NOMO-1 (cell line): ENCODE measurements at regions not wholly inside any gene's neighbourhood (a gene's known extent, or its start where the extent isn't known, plus 50 kb on each side); places are given as distances from the start of the nearest gene placed in this dataset.

Source experiments
- DNase-seq, 2 experiments: peaks; one replicate each; lab custom pipeline; 2025; ENCODE audit not compliant: unreplicated experiment in 2 of 2; lab: John Stamatoyannopoulos, UW

DNA sequence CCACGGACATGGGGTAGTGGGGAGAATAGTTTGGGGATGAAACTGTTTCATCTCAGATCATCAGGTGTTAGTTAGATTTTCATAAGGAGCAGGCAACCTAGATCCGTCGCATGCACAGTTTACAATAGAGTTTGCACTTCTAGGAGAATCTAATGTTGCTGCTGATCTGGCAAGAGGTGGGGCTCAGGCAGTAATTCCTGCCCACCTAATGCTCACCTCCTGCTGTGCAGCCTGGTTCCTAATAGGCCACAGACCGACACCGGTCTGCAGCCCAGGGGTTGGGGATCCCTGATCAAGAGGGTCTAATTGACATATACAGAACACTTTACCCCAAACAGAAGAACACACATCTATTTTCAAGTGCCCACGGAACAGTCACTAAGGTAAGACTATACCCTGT, 275.1 kb downstream of the PTPRU start:
- no peak for DNase-seq

DNA sequence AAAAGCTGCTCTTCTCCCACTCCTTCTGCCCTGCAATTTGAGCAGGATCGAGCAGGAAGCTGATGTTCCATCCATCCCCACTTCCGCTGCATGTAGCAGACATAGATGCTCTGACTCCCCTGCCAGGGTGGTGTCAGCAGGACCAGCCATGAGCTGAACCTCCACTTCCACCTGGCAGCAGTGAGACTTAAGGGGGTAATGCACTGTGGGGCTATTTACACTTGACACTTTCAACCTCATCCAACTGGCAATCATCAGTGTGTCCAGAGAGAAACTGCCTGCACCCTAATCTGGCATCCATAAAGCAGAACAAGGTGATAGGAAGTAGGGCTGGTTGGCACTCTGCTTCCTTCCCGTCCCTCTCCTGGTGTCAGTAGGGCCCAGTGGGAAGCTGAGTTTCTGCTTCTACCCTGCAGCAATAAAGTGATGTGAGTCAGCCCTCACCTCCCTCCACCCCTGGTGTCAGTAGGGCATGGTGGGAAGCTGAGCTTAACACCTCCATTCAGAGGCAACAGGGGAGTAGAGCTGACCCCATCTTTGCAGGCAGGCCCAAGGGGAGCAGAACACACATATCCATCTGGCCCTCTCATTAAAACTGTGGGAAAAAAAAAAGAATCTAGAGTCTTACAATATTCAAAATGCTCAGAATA, 272.3 kb downstream of the PTPRU start:
- no peak for DNase-seq

DNA sequence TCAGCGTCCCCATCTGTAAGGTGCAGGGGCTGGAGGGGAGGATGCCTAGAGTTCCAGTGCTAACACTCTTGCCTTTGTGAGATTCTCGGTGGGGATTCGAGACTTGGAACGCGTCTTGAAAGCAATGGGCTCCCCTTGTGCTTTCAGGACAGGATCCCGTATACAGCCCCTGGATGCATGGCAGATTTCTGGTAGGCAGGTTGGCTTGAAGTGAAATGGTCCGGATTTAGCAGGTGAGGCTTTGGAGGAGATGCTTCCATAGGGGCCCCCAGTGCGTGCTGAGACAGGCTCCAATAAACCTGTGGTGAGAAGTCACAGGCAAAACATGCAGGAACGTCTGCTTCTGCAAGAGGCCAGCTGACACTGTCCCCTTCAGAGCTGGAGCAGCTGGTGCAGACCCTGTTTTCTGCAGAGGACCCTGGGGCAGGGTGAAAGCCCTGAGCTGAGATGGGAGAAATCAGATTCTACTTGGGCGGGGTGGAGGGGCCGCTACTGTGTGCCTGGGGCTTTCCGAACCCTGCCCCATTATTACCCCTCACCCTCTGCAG, 270.4 kb downstream of the PTPRU start:
- no peak for DNase-seq

DNA sequence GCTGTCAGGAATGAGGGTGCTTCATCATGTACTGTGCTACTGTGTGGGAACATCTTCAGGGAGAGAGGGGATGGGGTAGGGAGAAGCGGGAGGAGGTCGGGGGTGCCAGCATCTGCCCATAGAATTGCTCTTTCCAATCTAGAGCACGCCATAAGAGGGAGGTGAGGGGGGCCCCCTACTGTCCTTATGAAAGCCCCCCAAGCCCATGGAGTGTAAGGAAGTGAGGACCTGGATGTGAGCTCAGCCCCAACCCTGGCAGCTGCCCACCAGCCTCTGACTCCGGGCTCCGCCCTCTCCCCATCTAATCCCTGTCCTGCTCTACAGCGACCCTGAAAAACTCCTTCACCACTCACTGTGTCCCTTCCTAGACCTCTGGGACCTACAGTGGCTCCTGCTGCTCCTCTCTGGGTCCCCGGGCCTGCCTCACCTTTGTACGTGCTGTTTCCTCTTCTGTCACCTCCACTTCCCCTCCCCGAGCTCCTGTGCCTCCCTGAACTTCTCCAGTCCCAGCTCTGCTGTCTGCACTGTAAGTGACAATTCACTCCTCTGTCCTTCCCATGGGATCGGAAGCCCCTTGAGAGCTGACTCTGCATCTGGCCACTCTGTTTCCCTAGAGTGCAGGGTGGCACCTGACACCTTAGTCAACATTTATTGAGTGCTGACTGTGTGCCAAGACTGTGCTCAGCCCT, 269.4 kb downstream of the PTPRU start:
- DNase-seq: no peak

DNA sequence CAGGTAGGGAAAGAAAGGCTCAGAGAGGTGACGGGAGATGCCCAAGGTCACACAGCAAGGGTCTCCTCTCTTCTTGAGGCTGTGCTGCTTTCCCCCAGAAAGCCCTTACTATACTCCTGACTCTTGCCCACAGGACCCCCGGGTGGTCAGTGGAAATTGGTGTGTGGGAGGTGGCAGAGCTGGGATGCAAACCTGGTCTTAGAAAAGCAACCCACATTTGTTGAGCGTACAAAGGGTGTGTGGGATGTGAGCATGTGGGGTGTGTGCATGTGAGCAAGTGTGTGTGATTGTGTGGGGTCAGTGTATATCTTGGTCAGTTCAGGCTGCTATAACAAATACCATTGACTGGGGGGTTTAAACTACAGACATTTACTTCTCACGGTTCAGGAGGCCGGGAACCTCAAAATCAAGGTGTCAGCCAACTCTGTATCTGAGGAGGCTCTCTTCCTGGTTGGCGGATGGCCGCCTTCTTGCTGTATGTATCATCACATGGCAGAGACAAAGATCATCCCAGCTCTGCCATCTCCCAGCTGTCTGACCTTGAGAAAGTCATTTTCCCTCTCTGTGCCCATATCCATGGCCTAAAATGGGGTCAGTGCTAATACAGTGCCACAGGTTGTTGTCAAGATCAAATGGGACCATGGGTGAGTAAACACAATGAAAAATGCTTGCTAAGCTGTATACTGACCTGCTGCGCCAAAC, 268.5 kb downstream of the PTPRU start:
- DNase-seq: no peak

DNA sequence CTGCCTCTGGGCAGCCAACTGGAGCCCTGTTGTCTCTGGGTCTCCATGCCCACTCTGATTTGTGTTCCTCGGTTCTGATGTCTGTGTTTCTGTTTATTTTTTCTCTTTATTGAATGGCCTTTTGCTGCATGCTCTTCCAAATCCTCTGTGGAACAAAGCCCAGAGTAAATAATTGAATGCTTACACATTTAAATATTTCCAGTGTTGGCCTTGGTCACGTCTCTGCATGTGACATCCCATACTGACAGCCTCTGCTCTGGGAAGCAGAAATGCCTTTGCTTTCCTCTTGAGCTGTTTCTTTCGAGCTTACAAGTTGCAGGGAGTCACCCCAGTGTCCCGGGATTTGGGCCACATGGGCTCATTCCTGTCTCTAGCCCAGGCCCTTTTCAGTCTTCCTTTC, 267.9 kb downstream of the PTPRU start:
- DNase-seq: no peak

DNA sequence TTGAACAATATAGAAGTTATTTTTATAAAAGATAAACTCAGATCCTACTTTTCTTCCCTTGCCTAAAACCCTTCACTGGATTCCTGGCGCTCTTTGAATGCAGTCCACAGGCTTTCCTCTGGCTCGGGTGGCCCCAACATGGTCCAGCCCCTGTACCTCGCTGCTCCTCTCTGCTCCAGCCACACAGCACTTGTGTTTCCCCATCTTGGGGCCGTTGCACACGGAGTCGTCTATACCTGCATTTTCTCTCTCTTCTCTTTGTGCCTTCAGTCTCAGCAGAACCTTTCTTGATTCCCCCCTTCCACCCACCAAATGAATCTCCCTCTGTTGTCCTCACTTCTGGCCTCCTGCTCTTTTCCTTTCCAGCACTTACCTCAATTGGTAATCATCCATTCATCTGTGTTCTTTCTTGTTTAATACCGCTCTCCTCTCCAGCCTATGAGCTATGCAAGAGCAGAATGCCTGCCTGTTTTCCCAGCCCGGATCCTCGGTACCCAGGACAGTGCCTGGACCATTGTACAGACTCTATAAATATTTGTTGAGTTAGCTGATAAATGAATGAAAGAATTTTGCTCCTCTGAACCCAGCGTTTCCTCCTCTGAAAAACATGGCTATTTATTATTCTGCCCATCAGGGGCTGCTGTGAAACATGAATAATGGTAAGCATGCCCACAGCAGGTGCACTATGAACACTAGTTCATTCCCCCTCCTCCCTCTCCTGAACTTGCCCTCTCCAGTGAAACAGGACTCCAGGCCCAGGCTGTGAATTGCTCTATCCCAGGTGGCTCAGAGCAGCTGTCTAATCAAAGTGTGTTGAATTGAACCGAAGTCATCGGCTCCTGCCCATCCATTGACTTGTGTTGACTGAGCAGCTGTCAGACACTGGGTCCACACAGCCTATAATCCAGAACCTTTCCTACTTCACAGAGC, 266.9 kb downstream of the PTPRU start:
- no peak for DNase-seq

DNA sequence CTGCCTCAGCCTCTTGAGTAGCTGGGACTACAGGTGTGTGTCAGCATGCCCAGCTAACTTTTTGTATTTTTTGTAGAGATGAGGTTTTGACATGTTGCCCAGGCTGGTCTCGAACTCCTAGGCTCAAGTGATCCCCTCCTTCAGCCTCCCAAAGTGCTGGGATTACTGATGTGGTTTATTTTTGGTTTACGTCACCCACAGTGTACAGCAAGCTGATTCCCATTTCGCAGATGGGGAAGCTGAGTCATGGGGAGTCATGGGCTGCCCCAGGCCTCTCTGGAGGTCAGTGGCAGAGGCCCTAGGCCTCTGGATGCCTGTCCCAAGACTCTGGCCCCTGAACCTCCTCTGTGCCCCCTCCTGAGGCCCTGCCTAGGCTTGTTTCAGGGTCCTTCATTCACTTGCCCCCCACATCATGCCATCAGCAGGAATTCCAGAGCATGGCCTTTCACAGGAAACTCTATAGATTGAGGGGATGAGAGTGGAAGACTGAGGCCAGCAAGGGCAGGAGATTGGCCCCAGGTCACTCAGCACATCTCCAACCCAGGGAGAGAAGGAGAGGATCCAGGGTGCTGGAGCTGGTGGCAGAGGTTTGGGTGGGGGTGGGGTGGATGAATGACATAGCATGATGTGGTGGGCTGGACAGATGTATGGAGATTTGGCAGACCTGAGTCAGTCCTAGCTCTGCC, 266.0 kb downstream of the PTPRU start:
- DNase-seq: no peak

DNA sequence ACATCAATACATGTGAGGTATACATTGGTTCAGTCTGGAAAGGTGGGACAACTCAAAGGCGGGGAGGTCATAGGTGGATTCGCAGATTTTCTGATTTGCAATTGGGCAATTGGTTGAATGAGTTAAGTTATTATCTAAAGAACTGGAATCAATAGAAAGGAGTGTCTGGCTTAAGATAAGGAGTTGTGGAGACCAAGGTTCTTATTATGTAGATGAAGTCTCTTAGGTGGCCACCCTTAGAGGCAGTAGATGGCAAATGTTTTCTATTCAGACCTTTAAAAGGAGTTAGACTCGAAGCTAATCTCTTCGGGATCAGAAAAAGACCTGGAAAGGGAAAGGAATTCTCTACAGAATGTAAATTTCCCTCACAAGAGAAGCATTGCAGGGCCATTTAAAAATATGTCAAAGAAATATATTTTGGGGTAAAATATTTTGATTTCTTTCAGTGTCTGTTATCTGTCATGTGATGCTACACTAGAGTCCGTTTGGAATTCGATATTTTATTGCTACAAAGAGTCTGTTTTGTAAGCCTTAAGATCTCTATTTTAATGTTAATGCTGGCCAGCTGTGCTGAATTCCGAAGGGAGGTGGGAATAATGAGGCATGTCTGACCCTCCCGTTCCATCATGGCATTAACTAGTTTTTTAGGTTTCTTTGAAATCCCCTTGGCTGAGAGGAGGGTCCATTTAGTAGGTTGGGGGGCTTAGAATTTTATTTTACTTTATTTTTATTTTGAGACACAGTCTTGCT, 265.1 kb downstream of the PTPRU start:
- DNase-seq: no peak

DNA sequence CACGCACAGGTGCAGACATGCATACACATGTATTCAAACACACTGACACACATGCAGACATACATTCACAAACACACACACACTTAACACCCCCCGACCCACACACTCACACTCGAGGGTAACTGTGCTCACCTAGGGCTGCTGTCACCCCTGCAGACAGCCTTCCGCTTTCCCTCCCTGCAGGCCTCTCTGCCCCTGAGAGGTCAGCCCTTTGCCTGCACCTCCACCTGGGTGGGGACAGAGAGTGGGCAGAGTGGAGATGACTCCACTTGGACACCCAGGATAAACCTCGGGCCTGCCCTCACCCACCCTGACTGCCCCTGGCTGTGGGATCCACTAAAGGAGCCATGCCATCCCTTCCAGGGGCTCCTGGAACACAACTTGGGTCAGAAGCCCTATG, 264.3 kb downstream of the PTPRU start:
- DNase-seq: no peak

DNA sequence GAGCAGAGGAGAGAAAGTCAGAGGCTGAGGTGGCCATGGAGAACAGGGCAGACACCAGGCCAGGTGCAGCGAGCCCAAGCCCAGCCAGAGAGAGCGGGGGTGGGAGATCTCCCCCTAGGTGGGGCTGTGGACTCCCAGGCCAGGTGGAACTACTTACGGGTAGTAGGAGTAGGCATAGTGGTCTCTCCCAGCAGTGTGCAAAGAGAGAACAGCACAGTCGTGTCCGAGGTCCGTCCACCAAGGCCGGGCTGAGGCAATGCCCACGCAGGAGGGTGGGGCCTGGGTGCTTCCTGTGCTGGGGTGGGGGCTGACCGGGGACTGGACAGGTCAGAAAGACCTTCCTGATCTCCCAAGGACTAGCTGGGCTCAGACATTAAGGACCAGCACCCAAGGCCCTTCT, 263.7 kb downstream of the PTPRU start:
- no peak for DNase-seq

DNA sequence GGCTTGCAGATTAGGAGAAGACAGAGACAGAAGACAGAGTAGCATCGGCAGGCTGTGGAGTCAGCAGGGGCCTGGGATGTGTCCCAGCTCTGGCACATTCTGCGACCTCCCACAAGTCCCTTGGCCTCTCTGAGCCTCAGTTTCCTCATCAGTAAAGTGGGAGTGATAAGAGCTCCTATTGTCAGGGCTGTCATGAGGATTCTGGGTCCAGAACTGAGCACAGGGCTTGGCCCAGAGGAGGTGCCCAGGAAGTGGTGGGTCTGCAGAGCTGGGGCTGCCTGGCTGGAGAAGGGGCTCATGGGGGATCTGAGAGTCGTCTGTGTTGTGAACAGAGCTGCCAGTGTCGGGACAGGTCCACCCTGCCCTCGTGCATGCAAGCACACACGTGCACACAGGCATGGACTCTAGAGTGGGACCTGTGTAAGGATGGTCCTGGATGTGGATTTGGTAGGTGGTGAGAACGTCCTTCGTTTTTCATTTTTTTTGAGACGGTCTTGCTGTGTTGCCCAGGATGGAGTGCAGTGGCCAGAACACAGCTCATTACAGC, 262.9 kb downstream of the PTPRU start:
- no peak for DNase-seq

DNA sequence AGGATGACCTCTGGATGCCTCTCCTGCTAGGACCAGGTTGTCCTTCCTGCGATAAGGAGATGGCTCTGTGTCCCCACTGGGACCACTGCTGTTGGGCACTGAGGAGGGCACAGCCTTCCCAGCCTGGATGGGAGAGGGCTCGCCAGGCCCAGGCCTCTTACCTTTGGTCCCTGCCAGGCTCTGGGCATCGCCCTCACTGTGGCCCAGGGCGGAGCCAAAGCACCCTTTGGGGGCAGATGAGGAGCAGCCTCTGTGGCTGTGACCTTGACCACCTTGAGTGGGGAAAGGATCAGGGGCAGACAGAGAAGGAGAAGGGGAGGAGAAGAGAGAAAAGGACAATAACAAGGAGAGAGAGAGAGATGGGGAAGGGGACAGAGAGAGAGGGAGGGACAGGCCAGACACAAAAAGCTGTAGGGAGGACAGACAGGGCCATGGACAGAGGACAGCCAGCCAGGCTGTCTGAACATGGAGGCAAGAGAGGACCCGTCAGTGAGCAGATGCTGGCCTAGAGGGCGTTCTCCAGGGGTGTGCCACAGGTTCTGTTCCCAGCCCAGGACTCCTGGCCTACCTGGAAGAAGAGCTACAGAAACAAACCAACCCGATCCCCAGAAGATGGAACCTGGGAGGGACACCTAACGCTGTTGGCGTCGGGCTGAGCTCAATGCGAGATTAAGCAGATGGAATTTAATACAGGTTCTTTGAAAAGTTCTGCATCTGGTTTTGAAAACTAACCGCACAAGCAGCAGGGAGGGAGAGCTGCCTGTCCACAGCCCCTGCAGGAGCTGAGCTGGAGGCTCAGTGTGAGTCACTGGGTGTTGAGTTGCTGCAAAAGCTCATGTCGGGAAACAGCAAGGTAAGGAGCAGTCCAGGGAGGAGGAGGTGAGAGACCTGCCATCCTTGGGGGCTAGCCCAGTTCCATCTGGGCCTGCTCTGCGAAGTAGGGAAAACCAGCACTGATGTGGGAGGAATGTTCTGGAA, 262.1 kb downstream of the PTPRU start:
- no peak for DNase-seq

DNA sequence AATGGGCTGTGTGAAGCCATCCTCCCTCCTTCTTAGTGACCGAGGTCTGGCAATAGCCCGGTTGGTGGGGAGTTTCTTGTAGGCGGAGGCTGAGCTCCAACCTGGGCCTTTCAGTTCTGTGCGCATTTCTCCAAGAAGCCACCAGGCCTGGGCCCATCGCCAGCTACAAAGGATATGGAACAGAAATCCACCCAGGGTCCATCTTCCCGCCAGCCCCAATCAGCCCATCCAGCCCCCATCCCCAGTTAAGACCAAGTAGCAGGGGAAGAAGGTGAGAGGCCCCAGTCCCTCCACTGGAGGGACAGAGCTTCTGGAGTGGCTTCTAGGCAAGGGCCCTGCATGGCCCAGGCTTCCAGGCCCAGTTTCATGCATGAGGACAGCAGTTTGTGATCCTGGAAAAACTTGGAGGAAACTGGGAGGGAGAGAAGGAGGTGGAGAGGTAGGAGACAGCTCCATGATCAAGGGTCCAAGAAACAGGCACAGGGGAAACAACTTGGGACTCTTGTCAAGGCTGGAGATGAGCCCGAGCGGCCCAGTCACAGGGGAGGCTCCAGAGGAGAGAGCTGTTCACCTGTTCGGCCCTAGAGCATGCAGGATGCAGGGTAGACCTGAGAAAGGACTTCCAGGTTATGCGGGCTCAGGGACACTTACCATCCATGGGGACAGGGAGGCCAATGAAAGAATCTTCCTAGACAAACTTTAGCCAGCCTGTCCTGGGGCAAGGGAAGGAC, 261.2 kb downstream of the PTPRU start:
- no peak for DNase-seq

DNA sequence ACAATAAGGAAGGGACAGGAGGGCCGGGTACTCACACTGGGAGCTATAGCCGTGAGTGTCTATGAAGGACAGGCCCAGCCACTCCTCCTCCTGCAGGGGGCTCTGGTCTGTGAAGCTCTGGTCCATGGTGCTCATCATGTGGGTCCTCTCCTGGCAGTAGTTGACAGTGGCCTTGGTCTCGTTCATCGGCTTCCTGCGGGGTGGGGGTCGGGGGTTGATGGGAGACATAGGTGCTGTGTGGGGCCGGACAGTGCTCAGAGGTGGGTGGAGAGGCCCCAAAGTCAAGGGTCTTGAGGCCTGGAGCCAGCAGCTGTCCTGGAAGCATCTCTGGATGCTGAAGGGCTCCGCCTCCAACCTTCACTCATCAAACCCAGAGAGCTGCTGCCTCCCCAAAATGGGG, 260.4 kb downstream of the PTPRU start:
- DNase-seq: no peak

DNA sequence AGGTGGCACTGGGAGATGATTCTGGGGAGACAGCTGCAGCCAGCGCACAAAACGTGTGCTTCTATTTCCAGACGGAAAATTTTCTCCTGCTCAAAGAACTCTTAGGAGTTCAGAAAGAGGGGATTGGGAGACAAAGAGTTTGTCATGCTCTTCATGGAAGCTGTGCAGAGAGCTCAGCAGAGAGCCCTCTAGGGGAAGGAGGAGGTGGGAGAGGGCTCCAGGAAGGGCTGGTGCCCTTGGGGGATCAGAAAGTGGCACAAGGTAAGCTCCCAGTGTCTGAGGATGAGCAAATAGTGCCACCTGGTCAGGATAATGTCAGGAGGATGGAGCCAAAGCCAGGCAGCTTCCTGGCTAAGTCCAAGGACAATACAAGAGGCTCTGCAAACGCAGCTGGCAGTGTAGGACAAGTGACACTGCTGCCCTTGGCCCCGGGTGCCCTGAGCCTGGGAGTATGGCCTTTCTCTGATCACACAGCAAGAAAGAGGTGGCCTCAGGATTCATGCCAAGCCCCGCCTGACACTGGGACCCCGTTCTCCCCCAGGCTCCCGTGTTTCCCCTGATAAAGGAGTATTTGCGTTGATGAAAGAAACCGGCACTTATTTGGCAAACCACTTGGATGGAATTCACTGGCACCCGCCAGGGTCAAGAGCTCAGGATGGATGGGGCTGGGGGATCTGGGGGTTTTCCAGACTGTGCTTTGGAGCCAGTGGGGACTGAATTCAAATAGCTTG, 254.0 kb downstream of the PTPRU start:
- no peak for DNase-seq

DNA sequence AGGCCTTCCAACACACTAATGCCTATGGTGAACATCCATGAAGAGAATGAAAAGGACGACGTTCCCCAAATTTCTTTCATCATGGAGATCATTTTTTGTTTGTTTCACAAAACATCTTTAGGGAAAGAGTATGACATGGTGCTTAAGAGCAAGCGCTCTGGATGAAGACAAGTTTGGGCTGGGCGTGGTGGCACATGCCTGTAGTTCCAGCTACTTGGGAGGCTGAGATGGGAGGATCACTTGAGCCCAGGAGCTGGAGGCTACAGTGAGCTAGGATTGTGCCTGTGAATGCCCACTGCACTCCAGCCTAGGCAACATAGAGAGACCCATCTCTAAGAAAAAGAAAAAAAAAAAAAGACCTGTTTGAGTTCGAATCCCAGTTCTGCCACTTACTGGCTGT, 253.1 kb downstream of the PTPRU start:
- DNase-seq: no peak
